HAP-1 (cell line): ENCODE measurements at regions not wholly inside any gene's neighbourhood (a gene's known extent, or its start where the extent isn't known, plus 50 kb on each side); places are given as distances from the start of the nearest gene placed in this dataset.

Experiments used
- DNase-seq, 2 experiments: peaks; one replicate each; pipeline ENCODE4 v3.0.0-alpha.2; 2016 to 2020; ENCODE audit warnings: low spot score in 2 of 2
- H3K27me3 ChIP-seq: fragments of 250-450 bp; sonication (Bioruptor Pico); 2 replicates; pipeline ENCODE4 v1.5.1; 2020; ENCODE audit warnings: low read depth, mild to moderate bottlenecking, moderate library complexity
- H3K36me3 ChIP-seq: fragments of 250-450 bp; sonication (Bioruptor Pico); replicated peaks from 2 replicates; pipeline ENCODE4 v1.5.1; 2020; ENCODE audit warnings: mild to moderate bottlenecking
- H3K4me1 ChIP-seq: fragments of 250-450 bp; sonication (Bioruptor Pico); 2 replicates; pipeline ENCODE4 v1.5.1; 2020; ENCODE audit warnings: mild to moderate bottlenecking
- H3K4me3 ChIP-seq: fragments of 250-450 bp; sonication (Bioruptor Pico); 2 replicates; pipeline ENCODE4 v1.5.1; 2020; ENCODE audit warnings: mild to moderate bottlenecking, moderate library complexity
- H3K9me3 ChIP-seq: fragments of 250-450 bp; sonication (Bioruptor Pico); 2 replicates; pipeline ENCODE4 v1.5.1; 2020; ENCODE audit warnings: mild to moderate bottlenecking, moderate library complexity
- in situ Hi-C: fragments of 300-500 bp; cut with MboI; formaldehyde crosslinking; loops from 3 replicates; pipeline ENCODE4 v1.14.3; 2020; ENCODE audit warnings: low sequenced_read_pairs, inconsistent platforms, mixed read lengths

DNA sequence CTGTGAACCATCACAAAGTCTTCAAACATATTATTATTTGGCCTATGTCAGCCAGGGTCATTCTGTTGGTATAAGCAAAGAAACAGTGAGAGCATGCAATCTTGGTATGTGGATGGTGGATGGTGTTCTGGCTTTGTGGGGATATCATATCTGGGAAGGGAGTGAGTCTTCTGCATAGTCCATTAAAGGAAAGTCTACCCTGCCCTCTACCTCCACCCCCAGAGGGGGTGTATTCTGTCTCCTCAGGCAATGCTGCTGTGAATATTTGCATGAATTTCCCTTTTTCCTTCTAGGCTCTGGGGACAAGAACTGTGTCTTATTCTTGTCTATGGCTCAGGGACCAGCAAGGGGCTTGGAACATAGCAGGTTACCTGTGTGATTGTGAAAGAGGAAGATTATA lies 495.8 kb downstream of the PDCD6IP start:
- H3K4me1 ChIP-seq: no peaks in the 10 kb centered on the region
- no peaks in the 10 kb centered on the region for H3K9me3 ChIP-seq
- in situ Hi-C loops: no loop called here
- H3K36me3 ChIP-seq: no peaks in the 10 kb centered on the region
- no peak overlapping the region for H3K4me3 ChIP-seq
- DNase-seq: no peak
- H3K27me3 ChIP-seq: 0 out of 2 replicates have a peak, but pooled peaks cover 2% of the 10 kb centered on the region

DNA sequence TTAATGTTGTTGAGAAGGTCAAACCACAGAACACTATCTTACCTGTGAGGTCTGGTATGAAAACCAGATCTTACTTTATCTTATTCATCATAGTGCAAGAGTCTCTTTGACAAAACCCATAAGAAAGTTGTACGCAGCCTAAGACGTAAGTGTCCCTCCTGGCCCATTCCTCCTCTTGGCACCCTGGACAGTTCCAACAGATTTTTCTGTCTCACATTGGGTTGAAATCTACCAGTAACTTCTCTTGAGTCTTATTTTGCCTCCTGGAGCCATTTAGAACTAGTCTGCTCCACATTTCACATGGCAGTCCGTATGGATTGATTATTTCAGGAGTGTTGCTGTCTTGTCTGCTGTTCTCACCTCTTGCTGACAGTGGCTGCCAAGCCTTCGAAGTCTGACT lies 498.4 kb downstream of the PDCD6IP start:
- Histone ChIP-seq H3K27me3 (0 out of 2 replicates have a peak, but pooled peaks cover 2% of the 10 kb centered on the region), H3K4me3 (no peak overlapping the region), H3K9me3 (no peaks in the 10 kb centered on the region), H3K4me1 (no peaks in the 10 kb centered on the region), H3K36me3 (no peaks in the 10 kb centered on the region)
- in situ Hi-C loops: no loop called here
- DNase-seq: no peak

DNA sequence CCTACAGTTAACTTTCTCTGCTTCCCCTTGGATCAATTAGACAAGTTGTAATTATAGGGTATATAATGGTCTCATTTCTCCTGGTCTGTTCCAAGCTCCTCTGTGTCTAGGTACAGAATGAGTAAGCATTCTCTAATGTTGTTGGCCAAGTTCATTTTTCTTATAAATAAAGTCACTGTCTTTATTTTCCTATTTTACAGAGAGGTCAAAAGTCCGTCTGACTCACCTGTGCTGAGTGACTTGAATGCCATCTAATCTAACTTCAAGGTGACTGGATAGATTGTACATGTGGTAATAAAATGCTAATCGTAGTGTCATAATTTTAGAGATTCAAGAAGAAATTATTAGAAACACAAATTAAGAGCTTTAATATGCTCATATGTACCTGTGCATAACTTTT lies 500.2 kb downstream of the PDCD6IP start:
- H3K27me3 ChIP-seq: 0 out of 2 replicates have a peak, but pooled peaks cover 2% of the 10 kb centered on the region
- H3K4me3 ChIP-seq: no peak overlapping the region
- no peaks in the 10 kb centered on the region for H3K36me3 ChIP-seq
- no peaks in the 10 kb centered on the region for H3K9me3 ChIP-seq
- in situ Hi-C loops: no loop called here
- no peak for DNase-seq
- no peaks in the 10 kb centered on the region for H3K4me1 ChIP-seq

DNA sequence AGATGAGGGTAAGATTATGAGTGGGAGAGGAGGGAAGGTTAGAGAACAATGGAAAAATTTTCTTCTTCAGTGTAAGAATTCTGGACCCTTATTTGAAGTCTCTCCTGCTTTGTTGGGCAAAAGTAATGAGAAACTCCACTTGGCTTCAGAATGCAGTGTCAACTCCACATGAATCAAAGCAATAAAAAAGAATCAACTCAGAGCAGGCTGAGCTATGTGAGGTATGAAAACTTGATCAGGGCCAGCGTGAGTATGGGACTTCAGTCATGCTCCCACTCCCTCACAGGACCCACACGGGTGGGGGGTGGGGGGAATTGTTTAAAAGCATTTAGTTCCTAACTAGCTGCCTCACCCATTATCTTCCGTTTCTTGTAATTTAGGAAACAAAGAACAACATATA lies 502.2 kb downstream of the PDCD6IP start:
- H3K4me3 ChIP-seq: no peak overlapping the region
- in situ Hi-C loops: no loop called here
- no peaks in the 10 kb centered on the region for H3K36me3 ChIP-seq
- no peaks in the 10 kb centered on the region for H3K9me3 ChIP-seq
- H3K27me3 ChIP-seq: 0 out of 2 replicates have a peak, but pooled peaks cover 2% of the 10 kb centered on the region
- DNase-seq: no peak
- no peaks in the 10 kb centered on the region for H3K4me1 ChIP-seq

DNA sequence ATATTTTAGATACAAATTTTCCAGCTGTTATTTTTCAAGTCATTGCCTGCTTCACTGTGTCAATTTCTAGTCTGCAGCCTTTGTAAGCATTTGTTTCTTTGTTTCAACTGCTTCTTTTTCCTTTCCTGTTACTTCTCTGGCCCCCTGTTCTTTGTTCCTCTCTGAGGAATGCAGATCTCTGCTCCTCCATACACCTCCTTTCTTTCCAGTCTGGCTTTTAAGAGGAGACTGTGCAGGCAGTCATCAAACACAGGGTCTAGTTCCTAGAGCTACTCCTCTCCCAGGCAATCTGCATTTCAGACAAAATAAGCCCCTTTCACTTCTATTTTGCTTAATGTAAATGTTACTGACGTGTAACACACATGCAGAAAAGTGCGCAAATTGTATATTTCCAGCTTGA lies 502.9 kb downstream of the PDCD6IP start:
- Histone ChIP-seq H3K9me3 (no peaks in the 10 kb centered on the region), H3K36me3 (no peaks in the 10 kb centered on the region), H3K27me3 (0 out of 2 replicates have a peak, but pooled peaks cover 2% of the 10 kb centered on the region), H3K4me1 (no peaks in the 10 kb centered on the region), H3K4me3 (no peak overlapping the region)
- in situ Hi-C loops: no loop called here
- DNase-seq: no peak

DNA sequence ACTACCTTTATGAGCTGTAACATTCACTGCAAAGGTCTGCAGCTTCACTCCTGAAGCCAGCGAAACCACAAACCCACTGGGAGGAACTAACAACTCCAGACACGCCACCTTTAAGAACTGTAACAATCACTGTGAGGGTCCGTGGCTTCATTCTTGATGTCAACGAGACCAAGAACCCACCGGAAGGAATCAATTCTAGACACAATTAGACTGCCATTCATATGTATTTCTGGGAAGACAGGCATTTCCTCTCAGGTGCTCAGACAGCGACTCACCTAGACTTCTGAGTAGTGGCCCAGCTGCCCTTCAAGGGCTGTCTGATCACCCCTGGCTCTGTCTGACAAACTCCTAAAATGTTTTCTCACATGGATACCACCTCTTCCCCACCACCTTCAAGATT lies 506.8 kb downstream of the PDCD6IP start:
- in situ Hi-C loops: no loop called here
- no peaks in the 10 kb centered on the region for H3K9me3 ChIP-seq
- no peak overlapping the region for H3K4me3 ChIP-seq
- H3K4me1 ChIP-seq: no peaks in the 10 kb centered on the region
- H3K27me3 ChIP-seq: no peaks in the 10 kb centered on the region
- no peaks in the 10 kb centered on the region for H3K36me3 ChIP-seq
- no peak for DNase-seq

DNA sequence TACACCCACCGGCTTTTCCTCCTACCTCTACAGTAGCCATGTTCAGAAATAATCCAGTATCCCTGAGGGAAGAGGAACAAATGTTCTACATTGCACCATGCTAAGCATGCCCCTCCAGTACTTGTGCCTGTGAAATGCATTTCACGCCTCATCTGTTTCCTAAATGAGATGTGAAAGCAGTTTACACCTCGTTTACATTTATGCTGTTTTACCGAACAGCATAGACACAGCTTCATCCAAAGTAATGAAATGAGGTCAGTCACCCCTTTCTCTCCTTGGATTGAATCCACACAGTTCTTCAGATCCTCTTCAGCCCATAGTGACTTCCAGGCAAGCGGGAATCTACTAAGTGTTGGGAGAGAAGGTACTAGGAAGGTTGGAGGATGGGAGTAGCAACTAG lies 514.3 kb downstream of the PDCD6IP start:
- Histone ChIP-seq H3K4me1 (no peaks in the 10 kb centered on the region), H3K4me3 (no peak overlapping the region), H3K27me3 (no peaks in the 10 kb centered on the region), H3K36me3 (no peaks in the 10 kb centered on the region), H3K9me3 (no peaks in the 10 kb centered on the region)
- in situ Hi-C loops: no loop called here
- no peak for DNase-seq

DNA sequence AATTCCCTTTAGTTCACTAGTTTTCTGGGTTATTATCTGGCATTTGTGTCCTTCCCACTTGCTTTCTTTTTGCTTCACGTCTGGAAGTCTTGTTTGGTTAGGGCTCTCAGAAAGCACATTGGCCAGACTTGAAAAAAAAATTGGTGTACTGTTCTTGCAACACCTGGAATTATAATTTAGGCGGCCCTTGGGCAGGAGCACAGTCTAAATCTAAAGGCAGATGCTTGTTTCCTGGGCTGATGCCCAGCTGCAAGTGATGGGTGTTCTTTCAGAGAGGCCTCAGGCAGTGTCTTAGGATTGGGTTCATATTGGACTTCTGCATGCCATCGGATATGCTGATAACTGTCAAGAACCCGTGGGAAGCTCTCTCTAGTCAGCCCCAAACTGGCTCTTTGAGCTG lies 521.5 kb downstream of the PDCD6IP start:
- no peak for DNase-seq
- H3K27me3 ChIP-seq: no peaks in the 10 kb centered on the region
- in situ Hi-C loops: no loop called here
- no peak overlapping the region for H3K4me3 ChIP-seq
- no peaks in the 10 kb centered on the region for H3K36me3 ChIP-seq
- no peaks in the 10 kb centered on the region for H3K4me1 ChIP-seq
- H3K9me3 ChIP-seq: no peaks in the 10 kb centered on the region

DNA sequence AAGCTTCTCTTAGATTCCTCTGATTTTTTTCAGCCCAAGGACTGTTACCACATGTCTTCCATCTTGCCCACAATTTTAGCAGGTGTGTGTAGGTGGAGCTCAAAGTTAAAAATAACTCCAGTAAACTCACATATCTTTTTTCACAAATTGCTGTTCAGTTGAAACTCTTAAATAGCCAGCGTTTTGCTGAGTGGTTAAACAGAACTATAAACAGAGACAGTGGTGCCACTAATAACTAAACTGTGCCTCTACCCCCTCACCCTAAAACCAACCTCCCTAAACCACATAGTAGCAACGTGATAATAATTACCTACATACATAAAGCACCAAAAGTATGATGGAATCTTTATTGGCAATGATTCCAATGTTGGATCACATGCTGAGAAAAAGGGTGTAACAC lies 525.1 kb downstream of the PDCD6IP start:
- in situ Hi-C loops: no loop called here
- no peaks in the 10 kb centered on the region for H3K9me3 ChIP-seq
- DNase-seq: no peak
- no peaks in the 10 kb centered on the region for H3K4me1 ChIP-seq
- H3K27me3 ChIP-seq: no peaks in the 10 kb centered on the region
- no peak overlapping the region for H3K4me3 ChIP-seq
- no peaks in the 10 kb centered on the region for H3K36me3 ChIP-seq

DNA sequence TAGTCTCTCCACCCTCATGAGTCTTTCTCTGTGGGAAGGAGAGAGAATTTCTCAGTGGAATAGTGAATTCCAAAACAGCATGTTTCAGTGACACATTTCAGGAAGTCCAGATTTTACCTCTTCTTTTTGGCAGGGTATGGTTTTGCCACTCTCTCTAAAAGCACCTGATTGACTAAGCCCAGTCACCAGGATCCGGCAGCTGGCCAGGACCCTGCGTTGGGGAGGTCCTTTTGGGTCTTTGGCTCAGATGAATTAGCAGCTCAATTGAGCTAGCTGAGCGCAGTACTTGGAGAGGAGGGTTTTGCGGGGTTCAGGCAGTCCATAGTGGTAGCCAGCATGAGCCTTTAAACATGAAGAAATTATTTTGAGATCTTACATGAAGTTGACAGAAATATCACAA lies 548.2 kb downstream of the PDCD6IP start:
- no peaks in the 10 kb centered on the region for H3K9me3 ChIP-seq
- no peaks in the 10 kb centered on the region for H3K4me1 ChIP-seq
- in situ Hi-C loops: no loop called here
- no peak overlapping the region for H3K4me3 ChIP-seq
- H3K36me3 ChIP-seq: no peaks in the 10 kb centered on the region
- H3K27me3 ChIP-seq: no peaks in the 10 kb centered on the region
- DNase-seq: no peak

DNA sequence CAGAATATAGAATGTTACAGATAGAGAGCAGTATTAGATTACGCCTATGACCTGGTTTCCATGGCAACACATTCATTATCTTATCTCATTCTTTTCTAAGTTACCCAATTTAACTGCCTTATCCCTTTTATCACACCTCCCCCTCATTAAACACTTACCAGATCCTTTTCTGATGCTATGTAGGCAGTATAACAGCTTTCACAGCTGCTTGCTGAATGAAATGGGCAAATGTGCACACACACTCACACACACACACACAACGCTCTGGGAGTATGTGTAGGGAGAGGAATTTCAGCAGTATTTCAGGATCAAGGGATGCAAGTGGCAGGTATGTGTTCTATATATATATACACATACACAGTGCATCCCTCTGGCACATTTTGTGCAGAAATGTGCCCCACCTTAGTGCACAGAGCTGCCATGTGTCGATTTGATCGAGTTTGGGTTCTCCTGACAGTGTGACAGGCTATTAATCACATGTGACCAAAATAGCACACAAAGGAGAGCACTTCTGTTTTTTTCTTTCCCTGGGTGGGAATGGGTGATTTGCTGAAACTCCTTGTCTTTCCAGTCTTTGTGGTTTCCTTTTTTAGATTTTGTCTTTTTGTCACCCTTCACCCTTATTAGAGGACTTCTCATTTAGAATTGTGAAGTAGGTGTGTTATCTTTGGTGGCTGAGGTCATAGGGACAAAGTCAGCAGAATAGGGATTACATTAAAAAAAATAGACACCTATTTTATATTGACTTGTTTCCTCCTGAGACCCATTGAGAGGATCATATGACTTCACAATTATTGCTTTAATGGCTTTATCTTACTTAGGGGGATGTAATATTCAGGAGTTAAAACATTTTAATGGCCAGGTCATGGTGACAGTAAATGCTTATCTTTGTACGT lies 553.7 kb downstream of the PDCD6IP start:
- H3K9me3 ChIP-seq: no peaks in the 10 kb centered on the region
- H3K27me3 ChIP-seq: no peaks in the 10 kb centered on the region
- in situ Hi-C loops: no loop called here
- DNase-seq: no peak
- H3K4me3 ChIP-seq: no peak overlapping the region
- no peaks in the 10 kb centered on the region for H3K36me3 ChIP-seq
- no peaks in the 10 kb centered on the region for H3K4me1 ChIP-seq

DNA sequence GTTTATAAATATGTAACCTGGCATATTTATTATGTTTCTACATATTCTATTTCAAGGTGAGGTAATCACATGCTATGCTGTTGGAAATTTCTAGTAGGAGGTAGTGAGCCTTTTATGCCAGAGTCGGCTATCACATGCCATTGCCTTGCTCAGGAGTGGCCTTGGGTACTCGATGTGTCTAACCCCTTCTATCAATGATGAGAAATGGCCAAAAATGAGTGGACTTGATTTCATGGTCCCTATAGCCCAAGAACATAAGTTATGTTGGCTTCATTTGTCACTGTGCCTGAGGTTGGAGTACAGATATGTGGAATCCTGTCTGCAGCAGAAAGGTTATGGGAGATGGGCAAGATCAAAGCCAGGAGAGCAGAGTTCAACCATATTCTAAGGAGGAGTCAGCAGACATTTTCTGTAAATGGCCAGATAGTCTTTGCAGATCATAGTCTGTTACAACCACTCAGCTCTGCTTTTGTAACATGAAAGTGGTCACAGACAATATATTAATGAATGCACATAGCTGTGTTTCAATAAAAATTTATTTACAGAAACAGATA lies 554.4 kb downstream of the PDCD6IP start:
- Histone ChIP-seq H3K9me3 (no peaks in the 10 kb centered on the region), H3K27me3 (no peaks in the 10 kb centered on the region), H3K36me3 (no peaks in the 10 kb centered on the region), H3K4me3 (no peak overlapping the region), H3K4me1 (no peaks in the 10 kb centered on the region)
- in situ Hi-C loops: no loop called here
- no peak for DNase-seq

DNA sequence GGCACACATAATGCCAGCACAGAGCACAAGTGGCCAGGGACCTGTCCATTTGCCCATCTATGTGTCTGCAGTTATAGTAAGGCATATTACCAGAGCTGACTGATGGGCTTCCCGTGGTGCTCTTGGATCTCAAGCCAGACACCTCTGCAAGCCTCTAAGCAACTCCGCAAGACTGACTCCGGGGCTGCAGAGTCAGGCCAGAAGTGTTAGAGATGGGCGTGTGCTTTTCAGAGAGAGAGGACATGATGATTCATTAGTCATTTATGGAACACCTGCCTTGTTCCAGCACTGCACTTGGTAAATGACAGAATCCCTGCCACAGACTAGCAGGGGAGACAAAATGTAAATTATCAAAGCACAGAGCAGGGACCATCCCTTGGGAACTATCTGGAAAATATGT lies 559.0 kb downstream of the PDCD6IP start:
- in situ Hi-C loops: no loop called here
- Histone ChIP-seq H3K4me1 (no peaks in the 10 kb centered on the region), H3K27me3 (no peaks in the 10 kb centered on the region), H3K4me3 (no peak overlapping the region), H3K9me3 (no peaks in the 10 kb centered on the region), H3K36me3 (no peaks in the 10 kb centered on the region)
- DNase-seq: no peak

DNA sequence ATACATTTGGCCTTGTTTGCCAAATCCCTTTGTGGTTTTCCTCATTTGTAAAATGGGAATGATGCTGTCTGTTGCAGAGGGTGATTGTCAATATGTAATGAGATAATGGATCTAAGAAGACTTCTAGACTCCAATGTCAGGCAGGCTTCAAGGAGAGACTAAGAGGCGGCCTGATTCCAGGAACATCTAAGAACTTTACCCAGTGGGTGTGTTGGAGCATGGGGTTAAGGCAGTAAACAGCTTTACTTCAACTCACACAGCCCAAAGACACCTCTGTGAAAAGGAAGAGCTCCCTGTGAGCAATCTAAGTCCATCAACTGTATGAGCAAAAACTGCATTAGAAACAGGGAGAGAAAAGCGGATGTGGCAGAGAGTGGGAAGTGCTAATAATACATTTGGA lies 560.6 kb downstream of the PDCD6IP start:
- in situ Hi-C loops: no loop called here
- H3K4me3 ChIP-seq: no peak overlapping the region
- no peaks in the 10 kb centered on the region for H3K9me3 ChIP-seq
- no peaks in the 10 kb centered on the region for H3K4me1 ChIP-seq
- no peaks in the 10 kb centered on the region for H3K36me3 ChIP-seq
- no peaks in the 10 kb centered on the region for H3K27me3 ChIP-seq
- DNase-seq: no peak
